ENCODE measurements at regions not wholly inside any gene's neighbourhood (a gene's known extent, or its start where the extent isn't known, plus 50 kb on each side); places are given as distances from the start of the nearest gene placed in this dataset.

DNA sequence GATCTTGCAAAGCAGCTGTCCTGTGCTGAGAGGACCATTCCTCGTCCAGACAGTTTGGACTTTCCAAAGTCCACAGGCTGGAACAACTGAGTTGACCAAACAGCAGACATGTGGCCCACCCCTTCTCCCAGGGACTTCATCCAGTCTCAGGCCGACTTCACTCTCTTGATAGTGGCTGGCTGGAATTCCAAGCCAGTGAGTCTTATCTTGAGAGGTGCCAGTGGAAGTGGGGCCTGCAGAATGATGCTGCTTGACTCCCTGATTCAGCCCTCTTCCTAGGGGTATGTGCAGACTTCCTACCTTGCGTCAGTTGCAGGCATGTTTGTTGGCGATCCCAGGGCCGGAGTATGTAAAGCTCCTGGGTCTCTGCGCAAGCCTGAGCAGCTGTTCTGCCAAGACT lies 131.4 kb upstream of the TSLP start:
- TF ChIP-seq, protein P1, sequence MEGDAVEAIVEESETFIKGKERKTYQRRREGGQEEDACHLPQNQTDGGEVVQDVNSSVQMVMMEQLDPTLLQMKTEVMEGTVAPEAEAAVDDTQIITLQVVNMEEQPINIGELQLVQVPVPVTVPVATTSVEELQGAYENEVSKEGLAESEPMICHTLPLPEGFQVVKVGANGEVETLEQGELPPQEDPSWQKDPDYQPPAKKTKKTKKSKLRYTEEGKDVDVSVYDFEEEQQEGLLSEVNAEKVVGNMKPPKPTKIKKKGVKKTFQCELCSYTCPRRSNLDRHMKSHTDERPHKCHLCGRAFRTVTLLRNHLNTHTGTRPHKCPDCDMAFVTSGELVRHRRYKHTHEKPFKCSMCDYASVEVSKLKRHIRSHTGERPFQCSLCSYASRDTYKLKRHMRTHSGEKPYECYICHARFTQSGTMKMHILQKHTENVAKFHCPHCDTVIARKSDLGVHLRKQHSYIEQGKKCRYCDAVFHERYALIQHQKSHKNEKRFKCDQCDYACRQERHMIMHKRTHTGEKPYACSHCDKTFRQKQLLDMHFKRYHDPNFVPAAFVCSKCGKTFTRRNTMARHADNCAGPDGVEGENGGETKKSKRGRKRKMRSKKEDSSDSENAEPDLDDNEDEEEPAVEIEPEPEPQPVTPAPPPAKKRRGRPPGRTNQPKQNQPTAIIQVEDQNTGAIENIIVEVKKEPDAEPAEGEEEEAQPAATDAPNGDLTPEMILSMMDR (optimal IDR thresholded peaks at IDR 0.05 in 1 of 3, IDR thresholded peaks at IDR 0.05 in 1 of 3, conservative IDR thresholded peaks at IDR 0.05 in 1 of 3; ENCODE audit: extremely low read depth in 1 of 3, insufficient read depth in 2 of 3, low read length in 3 of 3) = no peak
- TF ChIP-seq EZH2 (IDR thresholded peaks at IDR 0.05; ENCODE audit: low read length) = no peak
